ENCODE measurements at regions not wholly inside any gene's neighbourhood (a gene's known extent, or its start where the extent isn't known, plus 50 kb on each side); places are given as distances from the start of the nearest gene placed in this dataset.

DNA sequence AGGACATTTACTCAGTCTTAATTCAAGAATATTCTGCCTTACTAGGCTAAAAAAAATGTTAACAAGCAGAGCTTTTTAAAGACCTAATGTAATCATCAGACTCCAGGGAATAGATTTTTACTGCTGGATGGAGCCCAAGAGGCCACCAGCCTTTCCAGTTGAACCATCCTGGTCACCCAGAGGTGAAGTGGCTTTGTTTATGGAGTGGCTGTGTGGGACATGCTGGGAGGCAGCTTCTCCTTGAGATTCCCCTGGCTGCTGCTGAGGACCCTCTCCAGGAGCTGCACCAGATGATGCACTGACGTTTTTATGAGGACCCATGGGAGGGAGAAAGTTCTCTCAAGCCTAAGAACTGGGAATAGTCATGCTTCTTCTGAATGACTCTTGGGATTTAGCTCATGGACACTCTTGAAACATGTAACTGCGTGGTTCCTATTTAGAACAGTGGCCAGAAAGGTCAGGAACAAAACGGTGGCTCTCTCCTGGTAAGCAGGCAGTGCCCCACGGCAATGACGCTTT, 205.9 kb upstream of the MIR17HG start:
- DNase-seq (ENCODE audit: low spot score in 2 of 2) = no peak
- Histone ChIP-seq H3K36me3 (no peaks in the 10 kb centered on the region), H3K27me3 (no peaks in the 10 kb centered on the region), H3K27ac (no peak overlapping the region), H3K4me1 (no peaks in the 10 kb centered on the region), H3K4me3 (no peak overlapping the region), H3K9me3 (no peaks in the 10 kb centered on the region)
- intact Hi-C loops (cut with DNase I; ENCODE audit: low total_unique reads) = no loop called here
- TF ChIP-seq, protein P1, sequence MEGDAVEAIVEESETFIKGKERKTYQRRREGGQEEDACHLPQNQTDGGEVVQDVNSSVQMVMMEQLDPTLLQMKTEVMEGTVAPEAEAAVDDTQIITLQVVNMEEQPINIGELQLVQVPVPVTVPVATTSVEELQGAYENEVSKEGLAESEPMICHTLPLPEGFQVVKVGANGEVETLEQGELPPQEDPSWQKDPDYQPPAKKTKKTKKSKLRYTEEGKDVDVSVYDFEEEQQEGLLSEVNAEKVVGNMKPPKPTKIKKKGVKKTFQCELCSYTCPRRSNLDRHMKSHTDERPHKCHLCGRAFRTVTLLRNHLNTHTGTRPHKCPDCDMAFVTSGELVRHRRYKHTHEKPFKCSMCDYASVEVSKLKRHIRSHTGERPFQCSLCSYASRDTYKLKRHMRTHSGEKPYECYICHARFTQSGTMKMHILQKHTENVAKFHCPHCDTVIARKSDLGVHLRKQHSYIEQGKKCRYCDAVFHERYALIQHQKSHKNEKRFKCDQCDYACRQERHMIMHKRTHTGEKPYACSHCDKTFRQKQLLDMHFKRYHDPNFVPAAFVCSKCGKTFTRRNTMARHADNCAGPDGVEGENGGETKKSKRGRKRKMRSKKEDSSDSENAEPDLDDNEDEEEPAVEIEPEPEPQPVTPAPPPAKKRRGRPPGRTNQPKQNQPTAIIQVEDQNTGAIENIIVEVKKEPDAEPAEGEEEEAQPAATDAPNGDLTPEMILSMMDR (IDR thresholded peaks at IDR 0.05) = no peak

DNA sequence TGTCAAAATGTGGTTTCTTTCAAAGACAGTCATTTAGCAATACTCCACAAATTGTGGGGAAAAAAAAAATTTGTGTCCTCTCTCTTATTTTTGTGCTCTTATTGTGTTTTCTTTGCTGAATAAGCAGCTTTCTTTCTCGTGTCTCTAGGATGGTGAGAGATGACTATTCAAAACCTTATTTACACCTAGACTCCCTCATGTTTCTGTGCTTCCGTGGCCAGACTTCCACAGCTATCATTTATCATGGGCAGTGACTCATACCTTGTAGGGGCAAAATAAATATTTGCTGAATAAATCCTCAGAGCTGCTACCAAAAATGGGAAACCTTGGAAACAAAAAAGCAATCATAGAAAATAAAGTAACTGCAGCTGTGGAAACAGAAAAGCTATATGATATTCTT, 204.9 kb upstream of the MIR17HG start:
- H3K27me3 ChIP-seq = no peaks in the 10 kb centered on the region
- no peaks in the 10 kb centered on the region for H3K9me3 ChIP-seq
- TF ChIP-seq POLR2A (IDR thresholded peaks at IDR 0.05) = no peak
- no peak for TF ChIP-seq POLR2AphosphoS5 (IDR thresholded peaks at IDR 0.05)
- TF ChIP-seq, protein P1 (IDR thresholded peaks at IDR 0.05) = no peak
- no peak overlapping the region for H3K4me3 ChIP-seq
- no peak for DNase-seq (ENCODE audit: low spot score in 2 of 2)
- intact Hi-C loops (cut with DNase I; ENCODE audit: low total_unique reads) = no loop called here
- no peak overlapping the region for H3K27ac ChIP-seq
- H3K4me1 ChIP-seq = no peaks in the 10 kb centered on the region
- H3K36me3 ChIP-seq = no peaks in the 10 kb centered on the region

DNA sequence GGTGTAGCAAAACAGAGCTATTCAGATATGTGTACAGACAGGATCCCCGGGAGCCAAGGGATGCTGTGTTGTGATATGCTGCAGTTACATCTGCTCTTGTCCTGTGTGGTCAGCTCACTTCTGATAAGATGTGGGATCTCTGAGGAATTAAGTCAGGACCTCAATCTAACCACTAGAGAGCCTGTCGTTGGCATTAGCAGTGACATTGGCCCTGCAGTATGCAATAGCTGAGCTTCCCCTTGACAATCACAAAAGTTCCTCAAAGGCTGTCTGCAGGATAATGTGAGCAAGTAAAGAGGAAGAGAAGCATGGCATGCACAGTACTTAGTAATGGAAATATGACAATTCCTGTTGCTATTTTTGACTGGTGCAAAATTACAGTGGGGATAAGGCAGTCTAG, 203.4 kb upstream of the MIR17HG start:
- Histone ChIP-seq H3K9me3 (no peaks in the 10 kb centered on the region), H3K27me3 (no peaks in the 10 kb centered on the region), H3K4me3 (no peak overlapping the region), H3K36me3 (no peaks in the 10 kb centered on the region), H3K27ac (no peak overlapping the region), H3K4me1 (no peaks in the 10 kb centered on the region)
- DNase-seq (ENCODE audit: low spot score in 2 of 2) = no peak
- TF ChIP-seq, protein P1 (IDR thresholded peaks at IDR 0.05) = no peak
- TF ChIP-seq POLR2A (IDR thresholded peaks at IDR 0.05) = no peak
- TF ChIP-seq POLR2AphosphoS5 (IDR thresholded peaks at IDR 0.05) = no peak
- intact Hi-C loops (cut with DNase I; ENCODE audit: low total_unique reads) = no loop called here

DNA sequence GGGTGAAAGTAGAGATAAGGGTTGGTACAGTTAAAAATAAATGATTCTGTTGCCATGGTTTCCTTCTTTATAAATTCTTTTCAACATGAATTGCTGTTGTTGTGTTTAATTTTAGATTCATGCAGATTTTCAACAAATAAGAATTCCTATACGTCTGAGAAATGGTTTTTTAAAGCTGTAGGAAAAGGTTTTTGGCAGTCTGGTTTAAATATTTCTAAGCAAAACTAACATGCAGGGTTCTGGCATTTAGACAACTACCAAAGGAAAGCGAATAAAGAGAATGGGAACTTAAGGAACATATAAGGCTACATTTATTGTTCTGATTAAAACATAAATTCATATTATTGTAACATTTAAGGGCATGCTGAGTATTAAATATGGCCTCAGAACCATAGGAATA, 203.0 kb upstream of the MIR17HG start:
- no peak for DNase-seq (ENCODE audit: low spot score in 2 of 2)
- Histone ChIP-seq H3K27me3 (no peaks in the 10 kb centered on the region), H3K27ac (no peak overlapping the region), H3K4me1 (no peaks in the 10 kb centered on the region), H3K36me3 (no peaks in the 10 kb centered on the region), H3K9me3 (no peaks in the 10 kb centered on the region), H3K4me3 (no peak overlapping the region)
- TF ChIP-seq POLR2A (IDR thresholded peaks at IDR 0.05) (no peak), POLR2AphosphoS5 (IDR thresholded peaks at IDR 0.05) (no peak)
- TF ChIP-seq, protein P1 (IDR thresholded peaks at IDR 0.05) = no peak
- intact Hi-C loops (cut with DNase I; ENCODE audit: low total_unique reads) = no loop called here

DNA sequence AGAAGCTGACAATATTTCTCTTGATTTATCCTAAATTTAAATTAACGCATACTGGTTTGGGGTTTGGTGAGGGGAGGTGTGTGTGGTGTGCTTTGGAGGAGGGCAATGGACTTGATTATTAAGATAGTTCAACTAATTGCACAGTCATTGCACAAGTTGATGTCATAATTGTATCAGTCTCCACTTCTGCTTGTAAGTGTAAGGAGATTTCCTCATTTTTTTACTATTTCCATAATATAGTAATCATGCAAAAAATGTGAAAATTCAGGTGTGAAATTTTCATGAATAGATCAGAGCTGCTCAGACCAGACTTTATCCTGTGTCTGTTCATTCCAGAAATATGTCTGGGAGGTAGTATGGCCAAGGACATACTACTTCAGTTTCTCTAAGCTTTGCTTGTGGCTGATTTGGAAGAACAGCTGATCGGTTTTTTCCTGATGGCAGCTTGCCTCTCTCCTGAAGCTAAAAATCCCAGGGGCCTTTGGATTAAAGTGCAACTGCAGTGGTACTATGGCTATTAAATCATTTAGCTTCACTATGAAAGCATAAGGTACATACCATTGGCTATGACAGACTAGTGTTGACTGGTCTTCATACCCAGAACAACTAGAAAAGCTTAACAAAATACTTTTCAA, 201.8 kb upstream of the MIR17HG start:
- Histone ChIP-seq H3K27me3 (no peaks in the 10 kb centered on the region), H3K9me3 (no peaks in the 10 kb centered on the region), H3K27ac (no peak overlapping the region), H3K4me1 (no peaks in the 10 kb centered on the region), H3K4me3 (no peak overlapping the region), H3K36me3 (no peaks in the 10 kb centered on the region)
- intact Hi-C loops (cut with DNase I; ENCODE audit: low total_unique reads) = no loop called here
- TF ChIP-seq, protein P1 (IDR thresholded peaks at IDR 0.05) = no peak
- TF ChIP-seq POLR2A (IDR thresholded peaks at IDR 0.05) (no peak), POLR2AphosphoS5 (IDR thresholded peaks at IDR 0.05) (no peak)
- DNase-seq (ENCODE audit: low spot score in 2 of 2) = no peak
